D721Med (cell line): ENCODE measurements at regions not wholly inside any gene's neighbourhood (a gene's known extent, or its start where the extent isn't known, plus 50 kb on each side); places are given as distances from the start of the nearest gene placed in this dataset.

Source experiments
- DNase-seq: peaks from one replicate; pipeline ENCODE4 v3.0.0; 2011; ENCODE audit warnings: low spot score; ENCODE audit not compliant: insufficient read length
- FAIRE-seq: peaks from 2 replicates; lab custom pipeline; 2011; peaks lifted over from hg19 to GRCh38; lab: Jason Lieb, UNC
- TF ChIP-seq, protein P1 (sequence below): IDR thresholded peaks from 2 replicates; pipeline ENCODE4 v1.5.1; 2012; ENCODE audit warnings: mild to moderate bottlenecking, control low read depth; ENCODE audit not compliant: insufficient read depth; ENCODE audit errors: missing control alignments

DNA sequence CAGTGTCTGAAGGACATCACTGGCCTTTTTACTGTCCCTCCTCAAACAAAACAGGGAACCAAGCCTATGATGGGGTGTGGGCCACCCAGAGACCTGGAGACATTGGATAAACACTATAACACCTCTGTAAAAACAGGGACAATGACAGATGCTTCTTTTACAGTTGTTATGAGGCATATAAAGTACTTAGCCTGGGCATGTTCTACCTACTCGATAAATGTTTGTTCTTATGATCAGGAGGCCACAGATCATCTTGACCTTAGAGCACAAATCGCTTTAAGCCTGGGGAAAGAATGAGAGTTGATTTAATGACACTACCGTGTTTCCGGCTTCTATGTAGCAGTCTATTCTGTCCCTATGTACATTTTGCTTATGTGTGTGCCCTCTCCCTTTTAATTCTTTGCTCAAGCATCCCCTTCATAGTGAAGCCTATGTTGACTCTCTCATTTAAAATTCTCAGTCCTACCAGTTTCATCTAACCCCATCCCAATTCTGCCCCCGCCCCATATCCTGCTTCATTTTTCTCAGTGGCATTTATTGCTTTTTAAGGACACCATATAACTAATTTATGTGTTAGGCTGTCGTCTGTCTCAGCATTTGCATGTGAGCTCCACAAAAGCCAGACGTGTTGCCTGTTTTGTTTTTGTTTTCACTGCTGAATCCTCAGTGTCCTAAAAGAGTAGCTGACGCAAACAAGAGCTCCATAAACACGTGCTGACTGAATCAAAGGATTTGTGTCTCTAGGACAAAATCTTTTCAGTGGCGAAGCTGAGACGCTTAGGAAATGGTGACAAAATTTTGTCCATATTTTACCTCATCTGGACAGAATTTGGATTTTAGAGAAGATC lies 182.3 kb upstream of the ST6GAL2 start:
- TF ChIP-seq, protein P1, sequence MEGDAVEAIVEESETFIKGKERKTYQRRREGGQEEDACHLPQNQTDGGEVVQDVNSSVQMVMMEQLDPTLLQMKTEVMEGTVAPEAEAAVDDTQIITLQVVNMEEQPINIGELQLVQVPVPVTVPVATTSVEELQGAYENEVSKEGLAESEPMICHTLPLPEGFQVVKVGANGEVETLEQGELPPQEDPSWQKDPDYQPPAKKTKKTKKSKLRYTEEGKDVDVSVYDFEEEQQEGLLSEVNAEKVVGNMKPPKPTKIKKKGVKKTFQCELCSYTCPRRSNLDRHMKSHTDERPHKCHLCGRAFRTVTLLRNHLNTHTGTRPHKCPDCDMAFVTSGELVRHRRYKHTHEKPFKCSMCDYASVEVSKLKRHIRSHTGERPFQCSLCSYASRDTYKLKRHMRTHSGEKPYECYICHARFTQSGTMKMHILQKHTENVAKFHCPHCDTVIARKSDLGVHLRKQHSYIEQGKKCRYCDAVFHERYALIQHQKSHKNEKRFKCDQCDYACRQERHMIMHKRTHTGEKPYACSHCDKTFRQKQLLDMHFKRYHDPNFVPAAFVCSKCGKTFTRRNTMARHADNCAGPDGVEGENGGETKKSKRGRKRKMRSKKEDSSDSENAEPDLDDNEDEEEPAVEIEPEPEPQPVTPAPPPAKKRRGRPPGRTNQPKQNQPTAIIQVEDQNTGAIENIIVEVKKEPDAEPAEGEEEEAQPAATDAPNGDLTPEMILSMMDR, result no peak
- DNase-seq (no peak), FAIRE-seq (no peak)

DNA sequence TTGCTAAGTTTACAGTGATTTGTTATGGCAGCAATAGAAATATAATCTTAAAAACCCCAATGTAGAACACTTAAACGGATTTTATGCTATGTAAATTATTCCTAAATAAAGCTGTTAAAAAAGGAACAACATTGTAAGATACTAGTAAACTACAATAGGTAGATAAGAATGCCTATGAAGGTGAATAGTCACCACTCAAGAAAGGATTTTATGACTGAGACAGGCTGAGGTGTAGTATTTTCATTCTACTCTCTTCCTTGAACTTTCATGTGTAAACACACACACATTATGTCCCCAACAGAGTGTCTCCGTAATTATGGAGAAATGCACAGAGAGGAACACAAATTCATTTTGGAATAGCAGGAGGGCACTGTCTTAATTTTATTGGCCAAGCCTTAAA lies 183.9 kb upstream of the ST6GAL2 start:
- TF ChIP-seq, protein P1, result no peak
- DNase-seq (no peak), FAIRE-seq (no peak)

DNA sequence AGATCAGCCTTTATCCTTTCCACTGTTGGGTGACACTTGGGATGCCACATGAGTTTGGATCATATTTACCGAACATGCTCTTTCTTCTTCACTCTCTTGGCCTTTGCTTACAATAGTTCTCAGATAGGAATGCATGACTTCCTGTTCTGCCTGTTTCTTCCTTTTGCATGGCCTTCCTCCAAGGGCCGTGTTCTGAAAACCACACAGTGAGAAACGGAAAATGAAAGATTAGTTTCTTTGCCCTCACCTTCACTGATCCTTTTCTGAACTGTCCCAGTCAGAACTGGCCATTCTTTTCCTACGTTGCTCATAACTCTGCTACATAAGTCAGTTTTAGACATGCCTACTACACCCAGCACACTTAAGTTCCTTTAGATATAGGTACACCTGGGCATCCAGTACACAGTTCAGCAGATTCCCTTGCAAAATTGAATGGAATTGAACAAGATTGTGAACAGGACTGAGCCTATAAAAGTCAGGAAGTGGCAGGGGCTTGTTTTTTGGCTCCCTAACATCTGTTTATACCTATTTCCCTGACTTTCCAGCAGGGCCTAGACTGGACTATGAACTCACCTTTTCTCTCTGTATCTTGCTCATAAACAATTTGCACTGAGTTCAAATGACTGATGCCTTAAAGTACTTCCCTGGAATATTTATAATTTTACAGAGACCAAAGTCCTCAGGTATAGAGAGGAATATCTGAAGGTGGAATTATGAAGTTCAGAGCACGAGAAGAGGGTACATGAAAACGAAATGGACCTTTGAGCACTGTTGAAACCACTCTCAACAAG lies 186.4 kb upstream of the ST6GAL2 start:
- DNase-seq (no peak), FAIRE-seq (no peak)
- TF ChIP-seq, protein P1, result no peak

DNA sequence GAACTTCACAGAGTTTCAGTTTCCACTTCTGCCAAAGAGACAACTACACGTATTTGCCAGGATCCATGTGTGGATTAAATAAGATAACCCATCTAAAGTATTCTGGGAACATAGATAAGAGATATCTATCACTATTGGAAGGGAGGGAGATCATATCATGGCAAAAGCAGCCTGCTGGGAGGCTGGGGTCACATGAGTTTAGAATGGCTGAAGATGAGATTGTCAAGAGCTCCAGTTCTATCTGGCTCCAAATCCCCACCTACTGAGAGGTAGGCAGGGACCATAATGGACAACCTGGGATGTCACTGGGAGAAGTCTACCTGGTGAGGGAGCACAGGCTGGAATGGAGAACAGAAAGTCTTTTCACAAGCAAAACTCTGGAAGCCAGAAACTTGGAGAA lies 192.6 kb upstream of the ST6GAL2 start:
- FAIRE-seq (no peak), DNase-seq (no peak)
- TF ChIP-seq, protein P1, result no peak

DNA sequence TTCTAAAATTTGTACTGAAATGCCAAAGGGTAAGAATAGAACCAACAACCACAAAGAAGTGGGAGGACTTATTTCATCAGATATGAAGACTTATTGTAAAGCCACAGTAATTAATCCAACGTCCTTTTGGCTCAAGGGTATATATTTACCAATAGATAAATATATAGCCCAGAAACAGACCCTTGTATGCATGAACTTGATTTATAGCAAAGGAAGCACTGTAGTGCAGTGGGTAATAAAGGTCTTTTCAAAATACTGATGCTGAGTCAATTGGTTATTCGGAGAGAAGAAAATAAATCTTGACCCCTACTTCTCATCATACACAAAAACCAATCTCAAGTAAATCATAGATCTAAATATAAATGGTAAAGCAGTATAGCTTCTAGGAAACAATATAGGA lies 200.5 kb upstream of the ST6GAL2 start:
- no peak for DNase-seq
- FAIRE-seq, result no peak

DNA sequence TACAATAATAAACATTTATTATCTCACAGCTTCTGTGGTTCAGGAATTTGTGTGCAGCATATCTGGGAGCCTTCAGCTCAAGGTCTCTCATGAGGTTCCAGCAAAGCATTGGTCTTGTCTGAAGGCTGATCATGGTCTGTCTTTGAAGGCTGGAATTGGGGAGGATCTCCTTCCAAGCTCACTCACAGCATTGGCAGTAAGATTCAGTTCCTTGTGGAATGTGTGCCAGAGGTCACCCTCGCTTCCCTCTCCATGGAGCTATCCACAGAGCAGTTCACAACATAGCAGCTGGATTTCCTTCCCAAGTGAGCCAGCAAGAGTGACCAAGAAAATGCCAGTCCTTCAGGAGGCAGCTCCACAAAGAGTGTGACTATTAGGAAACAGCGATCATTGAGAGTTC lies 202.2 kb upstream of the ST6GAL2 start:
- DNase-seq (no peak), FAIRE-seq (no peak)
- TF ChIP-seq, protein P1, result no peak

More for the DNA sequence above, 200.5 kb upstream of the ST6GAL2 start:
- TF ChIP-seq, protein P1, result no peak
